LNCaP clone FGC (cell line): ENCODE measurements at regions not wholly inside any gene's neighbourhood (a gene's known extent, or its start where the extent isn't known, plus 50 kb on each side); places are given as distances from the start of the nearest gene placed in this dataset.

ENCODE experiments used
- DNase-seq: peaks from one replicate; pipeline ENCODE4 v3.0.0-alpha.2; 2011; ENCODE audit warnings: low read depth
- H3K4me3 ChIP-seq: 2 replicates; pipeline ENCODE4 v1.5.1; 2011; ENCODE audit warnings: mild to moderate bottlenecking, low read depth, low read length, control low read depth
- CTCF ChIP-seq: IDR thresholded peaks from 2 replicates; pipeline ENCODE4 v1.5.1; 2012; ENCODE audit warnings: mild to moderate bottlenecking; ENCODE audit not compliant: control insufficient read depth, insufficient read depth; ENCODE audit errors: extremely low read depth

- TF ChIP-seq CTCF, result no peak
- no peak for DNase-seq
- H3K4me3 ChIP-seq, result no peak overlapping the region
These were observed 262.1 kb upstream of the KLF4 start for GRCh38 chr9:107751567-107752210.

GRCh38 chr9:107750741-107751566, 261.4 kb upstream of the KLF4 start:
- H3K4me3 ChIP-seq, result no peak overlapping the region
- TF ChIP-seq CTCF, result no peak
- DNase-seq, result peak; percentile 1

GRCh38 chr9:107749787-107750444, 260.3 kb upstream of the KLF4 start:
- H3K4me3 ChIP-seq, result no peak overlapping the region
- TF ChIP-seq CTCF, result no peak
- DNase-seq, result peak; percentile 34

- no peak for TF ChIP-seq CTCF
- no peak for DNase-seq
- H3K4me3 ChIP-seq, result no peak overlapping the region
These were observed 255.3 kb upstream of the KLF4 start for GRCh38 chr9:107744873-107745272.

- no peak overlapping the region for H3K4me3 ChIP-seq
- DNase-seq, result no peak
- no peak for TF ChIP-seq CTCF
These were observed 253.2 kb upstream of the KLF4 start for GRCh38 chr9:107742531-107743309.

GRCh38 chr9:107740088-107740980, 250.8 kb upstream of the KLF4 start:
- TF ChIP-seq CTCF, result no peak
- peak; percentile 25 for DNase-seq
- no peak overlapping the region for H3K4me3 ChIP-seq
